ENCODE measurements at regions not wholly inside any gene's neighbourhood (a gene's known extent, or its start where the extent isn't known, plus 50 kb on each side); places are given as distances from the start of the nearest gene placed in this dataset.

DNA sequence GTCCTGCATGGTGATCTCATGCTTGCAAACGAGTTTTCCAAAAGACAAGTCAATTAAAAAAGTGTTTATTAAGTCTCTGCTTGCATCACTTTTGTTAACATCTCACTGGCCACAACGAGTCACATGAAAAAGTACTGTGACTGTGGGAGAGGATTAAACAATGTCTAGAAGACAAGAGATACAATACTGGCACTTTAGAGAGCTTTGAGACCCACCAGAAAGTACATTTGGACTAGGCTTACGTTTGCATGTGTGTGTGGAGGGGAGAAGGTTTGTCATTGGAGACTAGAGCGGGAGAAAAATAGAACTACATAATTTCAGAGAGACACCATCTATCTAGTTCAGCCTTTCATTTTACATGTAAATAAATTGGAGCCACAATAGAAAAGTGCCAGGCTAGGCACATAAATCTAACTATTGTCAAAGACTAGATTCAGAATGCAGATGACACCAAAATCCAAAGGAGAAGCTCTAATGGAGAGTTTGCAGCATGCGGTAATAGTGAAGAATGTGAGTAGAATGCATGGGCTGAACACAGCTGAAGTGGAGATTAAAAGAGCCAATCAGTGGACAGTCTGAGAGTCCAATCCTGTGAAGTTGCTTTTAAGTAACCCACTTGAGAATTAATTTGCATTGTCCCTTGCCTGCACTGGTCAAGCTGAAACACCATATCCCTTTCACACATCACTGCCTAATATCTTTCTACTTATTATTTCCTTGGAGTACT is 977.4 kb upstream of the FAT3 start:
- Mint-ChIP-seq H3K36me3 (ENCODE audit: low read depth) (no peaks in the 10 kb centered on the region), H3K27ac (no peak overlapping the region)

DNA sequence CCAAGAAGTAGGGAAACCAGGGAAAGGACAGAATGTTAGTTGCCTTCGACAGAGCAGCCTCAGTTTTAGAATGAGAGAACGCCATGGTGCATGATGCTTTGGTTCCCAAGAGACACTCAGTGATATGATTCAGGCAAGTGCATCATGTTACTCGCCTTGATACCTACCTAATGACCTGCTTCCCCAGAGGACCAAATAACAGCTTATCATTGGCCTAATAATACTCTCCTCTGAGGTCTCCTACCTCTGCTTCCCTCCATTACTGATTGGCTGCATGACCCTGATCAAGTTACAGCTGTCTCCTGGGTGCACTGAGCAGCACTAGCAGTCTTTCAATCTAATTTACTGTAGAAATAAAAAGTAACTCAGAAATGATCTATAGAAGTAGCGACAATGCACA is 979.7 kb upstream of the FAT3 start:
- H3K9me3 Mint-ChIP-seq = no peaks in the 10 kb centered on the region
- no peaks in the 10 kb centered on the region for H3K36me3 Mint-ChIP-seq (ENCODE audit: low read depth)
- H3K4me3 Mint-ChIP-seq = no peak overlapping the region
- H3K27me3 Mint-ChIP-seq (ENCODE audit: low read depth) = no peaks in the 10 kb centered on the region
- H3K4me1 Mint-ChIP-seq (ENCODE audit: low read depth) = no peaks in the 10 kb centered on the region
- H3K27ac Mint-ChIP-seq = no peak overlapping the region

More for the DNA sequence above, 977.4 kb upstream of the FAT3 start:
- no peaks in the 10 kb centered on the region for H3K4me1 Mint-ChIP-seq (ENCODE audit: low read depth)
- H3K27me3 Mint-ChIP-seq (ENCODE audit: low read depth) = no peaks in the 10 kb centered on the region
- H3K4me3 Mint-ChIP-seq = no peak overlapping the region
- no peaks in the 10 kb centered on the region for H3K9me3 Mint-ChIP-seq

DNA sequence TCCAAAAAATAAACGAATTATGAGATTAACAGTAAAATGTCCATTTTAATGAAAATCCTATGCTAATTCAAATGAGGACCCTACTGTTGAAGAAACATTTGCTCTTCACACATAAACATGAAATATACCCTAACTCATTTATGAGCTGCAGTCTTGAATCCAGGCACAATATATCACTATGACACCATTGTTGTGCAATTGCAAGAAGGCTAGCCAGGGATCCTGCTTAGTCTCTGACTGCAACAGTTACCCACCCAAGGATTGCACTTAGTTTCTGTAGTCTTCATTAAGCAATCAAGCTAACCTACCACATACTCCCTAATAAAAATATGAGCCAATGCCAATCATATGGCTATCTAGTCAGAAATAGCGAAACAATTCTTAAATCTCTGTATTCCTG is 981.0 kb upstream of the FAT3 start:
- Mint-ChIP-seq H3K4me1 (ENCODE audit: low read depth) (no peaks in the 10 kb centered on the region), H3K36me3 (ENCODE audit: low read depth) (no peaks in the 10 kb centered on the region), H3K9me3 (no peaks in the 10 kb centered on the region), H3K27me3 (ENCODE audit: low read depth) (no peaks in the 10 kb centered on the region), H3K4me3 (no peak overlapping the region), H3K27ac (no peak overlapping the region)

- no peaks in the 10 kb centered on the region for H3K27me3 Mint-ChIP-seq (ENCODE audit: low read depth)
- no peak overlapping the region for H3K4me3 Mint-ChIP-seq
- H3K4me1 Mint-ChIP-seq (ENCODE audit: low read depth) = no peaks in the 10 kb centered on the region
- H3K9me3 Mint-ChIP-seq = no peaks in the 10 kb centered on the region
- H3K36me3 Mint-ChIP-seq (ENCODE audit: low read depth) = no peaks in the 10 kb centered on the region
- no peak overlapping the region for H3K27ac Mint-ChIP-seq
Observed at GRCh38 chr11:91243051-91243450, 981.6 kb upstream of the FAT3 start.

DNA sequence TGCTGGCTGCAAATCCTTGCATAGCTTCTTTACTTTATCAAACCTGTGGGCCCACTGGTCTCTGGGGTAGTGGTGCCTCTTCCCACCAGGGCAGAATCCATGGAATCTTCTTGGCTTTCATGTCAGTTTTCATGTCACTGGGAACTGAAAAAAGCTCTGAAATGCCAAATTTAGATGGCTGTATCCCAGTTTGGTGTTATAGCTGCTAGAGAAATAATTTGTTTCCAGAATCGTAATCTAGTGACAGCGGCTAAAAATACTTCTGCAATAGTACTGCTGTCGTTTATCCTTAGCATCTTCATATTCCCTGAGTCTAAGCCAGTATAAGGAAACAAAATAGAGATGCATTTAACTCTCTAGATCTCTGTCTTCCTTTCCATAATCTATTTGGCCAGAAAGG is 983.4 kb upstream of the FAT3 start:
- H3K27ac Mint-ChIP-seq = no peak overlapping the region
- H3K36me3 Mint-ChIP-seq (ENCODE audit: low read depth) = no peaks in the 10 kb centered on the region
- no peaks in the 10 kb centered on the region for H3K27me3 Mint-ChIP-seq (ENCODE audit: low read depth)
- H3K4me1 Mint-ChIP-seq (ENCODE audit: low read depth) = no peaks in the 10 kb centered on the region
- peaks cover under 1% of the 10 kb centered on the region for H3K9me3 Mint-ChIP-seq
- H3K4me3 Mint-ChIP-seq = no peak overlapping the region

DNA sequence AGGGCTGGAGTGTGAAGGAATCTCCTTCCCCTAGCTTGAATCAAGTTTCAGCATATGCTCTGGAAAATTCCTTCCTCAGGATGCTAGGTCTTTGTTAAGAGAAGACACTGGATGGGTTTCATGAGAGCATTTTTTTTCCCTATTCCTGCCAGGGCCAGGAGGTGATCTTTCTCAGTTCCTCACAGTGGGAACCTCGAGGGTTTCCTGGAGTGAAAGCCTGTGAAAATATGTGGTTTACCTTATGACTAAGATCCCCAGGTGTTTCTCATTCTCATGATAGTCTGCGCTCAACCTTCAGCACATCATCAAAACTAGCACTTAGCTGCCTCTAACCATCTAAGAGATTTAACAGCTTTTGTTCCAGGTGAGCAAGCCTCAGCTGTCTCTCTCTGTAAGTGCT is 985.3 kb upstream of the FAT3 start:
- peaks cover 4% of the 10 kb centered on the region for H3K9me3 Mint-ChIP-seq
- H3K27ac Mint-ChIP-seq = no peak overlapping the region
- no peak overlapping the region for H3K4me3 Mint-ChIP-seq
- no peaks in the 10 kb centered on the region for H3K4me1 Mint-ChIP-seq (ENCODE audit: low read depth)
- no peaks in the 10 kb centered on the region for H3K36me3 Mint-ChIP-seq (ENCODE audit: low read depth)
- no peaks in the 10 kb centered on the region for H3K27me3 Mint-ChIP-seq (ENCODE audit: low read depth)

DNA sequence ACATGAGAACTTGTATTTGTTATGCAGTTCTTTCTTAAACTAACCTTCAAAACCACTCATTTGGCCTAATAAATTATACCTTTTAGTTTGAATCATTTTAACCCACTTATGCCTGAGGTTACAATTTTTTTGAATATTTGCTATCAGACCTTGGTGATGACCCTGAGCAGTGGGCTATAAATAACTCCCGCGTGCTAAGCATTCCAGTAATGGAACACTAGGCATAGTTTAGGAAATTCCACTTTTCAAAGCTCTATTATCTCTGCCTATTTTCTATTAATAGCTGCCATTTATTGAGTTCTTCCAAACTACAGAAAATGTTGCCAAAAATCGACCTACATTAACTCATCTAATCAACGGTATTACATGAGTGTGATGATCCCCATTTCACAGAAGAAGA is 993.4 kb upstream of the FAT3 start:
- H3K27ac Mint-ChIP-seq = no peak overlapping the region
- no peaks in the 10 kb centered on the region for H3K4me1 Mint-ChIP-seq (ENCODE audit: low read depth)
- H3K4me3 Mint-ChIP-seq = no peak overlapping the region
- no peaks in the 10 kb centered on the region for H3K36me3 Mint-ChIP-seq (ENCODE audit: low read depth)
- H3K9me3 Mint-ChIP-seq = peaks cover 3% of the 10 kb centered on the region
- no peaks in the 10 kb centered on the region for H3K27me3 Mint-ChIP-seq (ENCODE audit: low read depth)

- no peak overlapping the region for H3K4me3 Mint-ChIP-seq
- H3K27ac Mint-ChIP-seq = no peak overlapping the region
- H3K4me1 Mint-ChIP-seq (ENCODE audit: low read depth) = no peaks in the 10 kb centered on the region
- H3K36me3 Mint-ChIP-seq (ENCODE audit: low read depth) = no peaks in the 10 kb centered on the region
- H3K27me3 Mint-ChIP-seq (ENCODE audit: low read depth) = no peaks in the 10 kb centered on the region
- H3K9me3 Mint-ChIP-seq = no peaks in the 10 kb centered on the region
Observed at GRCh38 chr11:91230647-91231046, 994.0 kb upstream of the FAT3 start.

- Mint-ChIP-seq H3K36me3 (ENCODE audit: low read depth) (no peaks in the 10 kb centered on the region), H3K9me3 (peaks cover 8% of the 10 kb centered on the region), H3K27me3 (ENCODE audit: low read depth) (no peaks in the 10 kb centered on the region), H3K4me3 (no peak overlapping the region), H3K27ac (no peak overlapping the region), H3K4me1 (ENCODE audit: low read depth) (no peaks in the 10 kb centered on the region)
Observed at GRCh38 chr11:91222830-91223229, 1000.0 kb upstream of the CHORDC1 start.

DNA sequence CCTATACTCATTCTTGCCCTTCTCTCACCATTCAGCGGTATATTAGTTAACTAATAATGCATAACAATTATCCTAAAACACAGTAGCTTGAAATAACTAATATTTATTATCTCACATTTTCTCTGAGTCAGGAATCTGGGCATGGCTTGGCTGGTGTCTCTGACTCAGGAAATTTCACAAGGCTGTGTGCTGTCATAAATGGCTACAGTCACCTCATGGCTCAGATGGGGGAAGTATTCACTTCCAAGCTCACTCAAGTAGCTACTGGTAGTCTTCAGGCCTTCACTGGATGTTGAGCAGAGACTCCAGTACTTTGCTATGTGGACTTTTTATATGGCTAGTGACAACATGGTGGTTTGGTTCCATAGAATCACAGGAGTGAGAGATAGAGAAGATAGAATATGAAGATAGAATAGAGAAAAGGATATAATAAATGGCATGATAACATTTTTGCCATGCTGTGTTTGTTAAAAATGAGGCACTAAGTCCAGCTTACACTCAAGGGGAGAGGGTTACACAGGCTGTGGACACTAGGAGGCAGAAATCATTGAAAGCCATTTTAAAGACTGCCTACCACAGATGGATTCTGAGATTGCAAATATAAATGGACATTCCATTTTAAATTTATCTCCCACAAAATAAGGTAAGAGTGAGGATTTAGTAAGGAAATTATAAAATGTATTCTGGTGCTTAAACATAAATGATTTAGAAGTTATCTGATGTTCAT is 997.8 kb upstream of the CHORDC1 start:
- Mint-ChIP-seq H3K4me3 (no peak overlapping the region), H3K27me3 (ENCODE audit: low read depth) (no peaks in the 10 kb centered on the region), H3K27ac (no peak overlapping the region), H3K36me3 (ENCODE audit: low read depth) (no peaks in the 10 kb centered on the region), H3K9me3 (peaks cover 8% of the 10 kb centered on the region), H3K4me1 (ENCODE audit: low read depth) (no peaks in the 10 kb centered on the region)

DNA sequence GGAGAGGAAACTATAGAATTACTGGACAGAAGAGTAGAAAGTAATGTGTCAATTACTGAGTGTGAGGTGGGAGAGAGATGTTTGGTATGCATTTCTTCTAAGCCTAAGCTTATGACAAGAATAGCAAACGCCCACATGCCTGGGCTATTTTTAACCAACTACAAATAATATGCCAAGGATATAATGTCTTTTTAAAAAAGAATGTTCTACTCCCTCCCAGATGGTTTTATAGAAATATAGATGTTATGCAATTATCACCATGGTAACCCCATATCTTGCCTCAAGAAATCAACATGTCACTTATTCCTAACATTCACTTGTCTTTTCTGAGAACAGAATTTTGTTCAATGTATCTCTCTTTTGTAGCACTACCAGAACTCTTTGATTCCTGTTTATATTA is 996.7 kb upstream of the CHORDC1 start:
- Mint-ChIP-seq H3K27ac (no peak overlapping the region), H3K36me3 (ENCODE audit: low read depth) (no peaks in the 10 kb centered on the region), H3K9me3 (peaks cover 3% of the 10 kb centered on the region), H3K4me3 (no peak overlapping the region), H3K27me3 (ENCODE audit: low read depth) (no peaks in the 10 kb centered on the region), H3K4me1 (ENCODE audit: low read depth) (no peaks in the 10 kb centered on the region)

GRCh38 chr11:91209751-91210150 is 986.9 kb upstream of the CHORDC1 start:
- H3K9me3 Mint-ChIP-seq = no peaks in the 10 kb centered on the region
- H3K36me3 Mint-ChIP-seq (ENCODE audit: low read depth) = no peaks in the 10 kb centered on the region
- H3K27me3 Mint-ChIP-seq (ENCODE audit: low read depth) = no peaks in the 10 kb centered on the region
- H3K27ac Mint-ChIP-seq = no peak overlapping the region
- no peaks in the 10 kb centered on the region for H3K4me1 Mint-ChIP-seq (ENCODE audit: low read depth)
- H3K4me3 Mint-ChIP-seq = no peak overlapping the region

DNA sequence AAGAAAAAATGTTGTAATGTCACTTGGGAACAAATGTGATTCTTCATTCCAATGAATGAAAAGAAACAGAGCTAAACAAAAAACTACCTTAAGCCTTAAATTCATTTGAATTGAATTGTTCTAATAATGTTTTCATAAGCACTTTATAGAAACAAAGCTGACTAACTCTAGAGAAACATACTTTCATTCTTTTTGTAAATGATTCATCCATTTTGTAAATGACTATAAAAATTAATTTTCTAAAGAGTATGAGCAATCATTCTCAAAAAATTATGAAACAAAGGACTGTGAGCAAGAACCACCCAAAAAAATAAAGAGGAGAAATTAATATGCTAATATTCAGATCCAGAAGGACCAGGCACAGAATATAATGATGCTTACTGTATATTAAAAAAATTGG is 986.5 kb upstream of the CHORDC1 start:
- Mint-ChIP-seq H3K4me3 (no peak overlapping the region), H3K4me1 (ENCODE audit: low read depth) (no peaks in the 10 kb centered on the region), H3K27me3 (ENCODE audit: low read depth) (no peaks in the 10 kb centered on the region), H3K36me3 (ENCODE audit: low read depth) (no peaks in the 10 kb centered on the region), H3K9me3 (no peaks in the 10 kb centered on the region), H3K27ac (no peak overlapping the region)

DNA sequence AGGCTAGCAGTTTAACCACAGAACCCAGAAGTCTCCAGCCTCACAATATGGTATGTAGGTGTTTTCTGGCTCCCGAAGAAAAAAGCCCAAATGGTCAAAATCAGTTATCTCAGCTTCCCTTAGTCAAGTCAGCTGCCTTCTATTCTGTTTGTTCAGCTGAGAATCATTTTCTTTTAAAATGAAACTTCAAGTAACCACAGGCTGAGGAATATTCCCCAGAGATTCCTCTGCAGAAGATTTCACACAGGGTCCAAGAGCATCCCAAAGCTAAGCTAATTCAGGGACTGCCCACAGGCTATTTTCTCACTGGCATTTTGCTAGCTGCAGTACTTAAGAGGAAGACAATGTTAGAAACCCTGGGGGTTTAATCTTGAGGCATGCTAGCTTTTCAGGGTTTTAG is 977.0 kb upstream of the CHORDC1 start:
- H3K4me1 Mint-ChIP-seq (ENCODE audit: low read depth) = no peaks in the 10 kb centered on the region
- no peak overlapping the region for H3K4me3 Mint-ChIP-seq
- no peaks in the 10 kb centered on the region for H3K36me3 Mint-ChIP-seq (ENCODE audit: low read depth)
- H3K9me3 Mint-ChIP-seq = peaks cover 5% of the 10 kb centered on the region
- H3K27me3 Mint-ChIP-seq (ENCODE audit: low read depth) = no peaks in the 10 kb centered on the region
- no peak overlapping the region for H3K27ac Mint-ChIP-seq

DNA sequence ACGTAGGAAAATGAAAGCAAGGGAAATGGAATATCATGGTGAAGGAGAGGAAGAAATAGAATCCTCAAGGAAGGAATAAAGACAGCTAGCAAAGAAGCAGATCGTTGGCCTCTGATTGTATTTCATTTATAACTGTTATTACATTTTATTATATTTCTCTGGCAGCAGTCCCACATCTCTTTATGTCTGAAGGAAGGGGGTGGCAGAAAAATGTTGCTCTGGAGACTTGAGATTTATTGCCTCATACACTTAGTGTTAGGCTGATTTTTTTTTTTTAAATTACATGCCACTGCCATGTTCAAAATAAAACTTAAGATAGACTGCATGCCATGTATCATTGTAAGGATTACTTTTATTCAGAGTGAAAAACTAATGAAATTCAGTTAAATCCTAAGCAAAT is 971.7 kb upstream of the CHORDC1 start:
- no peak overlapping the region for H3K27ac Mint-ChIP-seq
- H3K36me3 Mint-ChIP-seq (ENCODE audit: low read depth) = no peaks in the 10 kb centered on the region
- no peak overlapping the region for H3K4me3 Mint-ChIP-seq
- H3K9me3 Mint-ChIP-seq = peaks cover 5% of the 10 kb centered on the region
- no peaks in the 10 kb centered on the region for H3K4me1 Mint-ChIP-seq (ENCODE audit: low read depth)
- no peaks in the 10 kb centered on the region for H3K27me3 Mint-ChIP-seq (ENCODE audit: low read depth)

Measured in T-helper 1 cell treated with Interleukin-12 subunit alpha and Interleukin-12 subunit beta and Interleukin-4 antibody, amounts not matched to agents 30 μg/mL and 1 μg/mL, for 36 hours (primary cell).